Thoracic aorta (tissue), 2 donors: ENCODE measurements at regions not wholly inside any gene's neighbourhood (a gene's known extent, or its start where the extent isn't known, plus 50 kb on each side); places are given as distances from the start of the nearest gene placed in this dataset.

Experiments
- ATAC-seq: fragments of 150-250 bp; one replicate; pipeline ENCODE4 v1.8.0; 2017; ENCODE audit warnings: low read depth; ENCODE audit not compliant: insufficient number of reproducible peaks, low FRiP score
- DNase-seq: peaks from one replicate; pipeline ENCODE4 v3.0.0-alpha.2; 2020; ENCODE audit warnings: low spot score
- H3K27ac ChIP-seq, 2 donors: fragments of 200-600 bp; sonication (generic); 1 replicate in 1 of 2; 2 replicates in 1 of 2; pipeline ENCODE4 v1.5.1; 2016; ENCODE audit warnings: mild to moderate bottlenecking in 2 of 2, moderate library complexity in 2 of 2
- H3K27me3 ChIP-seq: fragments of 200-600 bp; sonication (generic); replicated peaks from 2 replicates; pipeline ENCODE4 v1.6.0; 2016; ENCODE audit warnings: mild to moderate bottlenecking; ENCODE audit not compliant: insufficient read depth
- H3K36me3 ChIP-seq: fragments of 200-600 bp; sonication (generic); one replicate; pipeline ENCODE4 v1.5.1; 2016
- H3K4me1 ChIP-seq, 2 donors: fragments of 200-600 bp; sonication (generic); 1 replicate in 1 of 2; 2 replicates in 1 of 2; pipeline versions ENCODE4 v1.5.1 to v1.6.0; 2016; ENCODE audit warnings: low read depth in 2 of 2, mild to moderate bottlenecking in 1 of 2; ENCODE audit not compliant: control insufficient read depth in 1 of 2
- H3K4me3 ChIP-seq: fragments of 200-600 bp; sonication (generic); 2 replicates; pipeline ENCODE4 v1.5.1; 2016; ENCODE audit warnings: mild to moderate bottlenecking
- H3K9me3 ChIP-seq: fragments of 200-600 bp; sonication (generic); 2 replicates; pipeline ENCODE4 v1.5.1; 2016
- CTCF ChIP-seq: fragments of 200-600 bp; sonication (generic); IDR thresholded peaks from one replicate; pipeline ENCODE4 v1.5.1; 2019; ENCODE audit warnings: antibody characterized with exemption

- no peaks in the 10 kb centered on the region for H3K27me3 ChIP-seq
- no peaks in the 10 kb centered on the region for H3K4me1 ChIP-seq
- ATAC-seq, result no peak
- no peak overlapping the region for H3K4me3 ChIP-seq
- DNase-seq, result no peak
- peaks cover 4% of the 10 kb centered on the region for H3K9me3 ChIP-seq
- H3K36me3 ChIP-seq, result no peaks in the 10 kb centered on the region
- no peak for TF ChIP-seq CTCF
- H3K27ac ChIP-seq, result no peak overlapping the region
Measured at GRCh38 chr5:82913971-82914370, 163.2 kb downstream of the TMEM167A start.

- no peak overlapping the region for H3K4me3 ChIP-seq
- H3K27ac ChIP-seq, result no peak overlapping the region
- DNase-seq (no peak), ATAC-seq (no peak)
- peaks cover 4% of the 10 kb centered on the region for H3K9me3 ChIP-seq
- TF ChIP-seq CTCF, result no peak
- H3K4me1 ChIP-seq, result no peaks in the 10 kb centered on the region
- no peaks in the 10 kb centered on the region for H3K36me3 ChIP-seq
- no peaks in the 10 kb centered on the region for H3K27me3 ChIP-seq
Measured at GRCh38 chr5:82912462-82912861, 164.7 kb downstream of the TMEM167A start.

DNA sequence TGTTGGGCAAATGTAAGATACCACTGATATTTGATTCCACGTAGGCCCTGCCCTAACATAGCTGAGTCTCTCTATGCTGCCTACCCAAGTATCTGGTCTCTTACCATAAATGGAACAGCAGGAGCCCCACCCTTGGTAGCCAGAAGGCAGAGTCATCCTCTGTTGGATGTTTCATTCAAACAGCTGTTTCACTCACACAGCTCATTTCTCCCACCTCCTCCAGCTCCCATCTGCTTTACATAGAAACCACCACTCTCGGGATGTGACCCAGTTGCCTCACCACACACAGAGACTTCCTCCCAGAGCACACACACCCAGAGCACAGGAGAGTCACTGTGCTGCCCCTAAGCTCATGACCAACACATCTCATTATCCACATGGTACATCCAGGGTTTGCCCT is 165.3 kb downstream of the TMEM167A start:
- peaks cover 4% of the 10 kb centered on the region for H3K9me3 ChIP-seq
- H3K27ac ChIP-seq, result no peak overlapping the region
- H3K4me3 ChIP-seq, result no peak overlapping the region
- no peaks in the 10 kb centered on the region for H3K4me1 ChIP-seq
- DNase-seq (no peak), ATAC-seq (no peak)
- no peaks in the 10 kb centered on the region for H3K36me3 ChIP-seq
- H3K27me3 ChIP-seq, result no peaks in the 10 kb centered on the region
- no peak for TF ChIP-seq CTCF

DNA sequence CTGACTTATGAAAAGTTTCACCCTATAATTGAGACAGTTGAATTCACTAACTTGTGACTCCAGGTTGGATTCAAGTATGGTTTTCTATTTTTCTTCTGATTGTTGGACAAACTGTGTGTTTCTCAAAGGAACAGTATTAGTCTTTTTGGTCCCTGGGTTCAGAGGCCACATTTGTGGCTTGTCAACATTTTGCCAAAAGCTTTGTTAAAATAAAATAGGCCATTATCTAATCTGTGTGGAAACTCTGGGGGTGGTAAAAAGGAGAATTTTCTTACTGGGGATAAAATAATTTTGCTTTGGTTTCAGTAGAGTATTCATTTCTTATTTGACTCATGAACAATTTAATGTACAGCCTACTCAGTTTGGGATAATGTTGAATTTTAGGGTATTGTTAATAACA is 166.3 kb downstream of the TMEM167A start:
- H3K27ac ChIP-seq, result no peak overlapping the region
- no peaks in the 10 kb centered on the region for H3K9me3 ChIP-seq
- no peaks in the 10 kb centered on the region for H3K27me3 ChIP-seq
- H3K36me3 ChIP-seq, result no peaks in the 10 kb centered on the region
- no peak for TF ChIP-seq CTCF
- no peak for DNase-seq
- H3K4me3 ChIP-seq, result no peak overlapping the region
- ATAC-seq, result no peak
- no peaks in the 10 kb centered on the region for H3K4me1 ChIP-seq

DNA sequence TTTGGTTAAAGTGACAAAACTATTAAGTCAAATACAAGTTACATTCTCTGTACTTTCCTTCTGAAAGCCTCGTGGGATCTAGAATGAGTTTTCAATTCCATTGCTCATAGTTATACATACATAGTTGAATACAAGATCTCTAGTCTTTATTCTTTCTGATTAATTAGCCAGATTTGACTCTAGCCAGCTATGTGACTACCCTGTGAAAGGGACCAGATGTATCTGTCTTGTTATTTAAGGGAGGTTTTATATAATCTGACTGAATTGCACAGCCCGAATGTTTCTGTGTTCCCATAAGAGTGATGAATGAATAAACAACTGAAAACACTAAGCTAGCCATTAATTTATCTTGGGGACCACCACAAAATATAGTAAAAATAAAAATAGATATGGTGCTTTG is 166.7 kb downstream of the TMEM167A start:
- Histone ChIP-seq H3K36me3 (no peaks in the 10 kb centered on the region), H3K4me3 (no peak overlapping the region), H3K9me3 (no peaks in the 10 kb centered on the region), H3K4me1 (no peaks in the 10 kb centered on the region), H3K27me3 (no peaks in the 10 kb centered on the region), H3K27ac (no peak overlapping the region)
- no peak for ATAC-seq
- no peak for TF ChIP-seq CTCF
- DNase-seq, result no peak
